CD4-positive, alpha-beta T cell (primary cell): ENCODE measurements at regions not wholly inside any gene's neighbourhood (a gene's known extent, or its start where the extent isn't known, plus 50 kb on each side); places are given as distances from the start of the nearest gene placed in this dataset.

ENCODE experiments used
- ATAC-seq: fragments of 200-7000 bp; cut with Tn5 transposase; one replicate; pipeline ENCODE4 v1.10.0; 2022; ENCODE audit warnings: mild to moderate bottlenecking; ENCODE audit not compliant: poor library complexity
- CTCF ChIA-PET: fragments of 350-600 bp; sonication (Branson Sonifier 250); formaldehyde crosslinking; loops from one replicate; lab custom pipeline; 2021; ENCODE audit warnings: antibody characterized with exemption, inconsistent platforms; lab: Charles Lee
- POLR2A ChIA-PET: fragments of 350-600 bp; sonication (Branson Sonifier 250); formaldehyde crosslinking; loops from one replicate; lab custom pipeline; 2021; ENCODE audit warnings: antibody characterized with exemption, inconsistent platforms; lab: Charles Lee
- DNase-seq, 14 experiments: peaks; one replicate each; pipeline ENCODE4 v3.0.0-alpha.2; 2013 to 2020; ENCODE audit warnings: mixed read lengths in 2 of 14
- H3K27ac ChIP-seq, 2 donors: one replicate each; pipeline versions ENCODE4 v1.5.1 to v1.7.0; 2013; ENCODE audit warnings: low read length in 2 of 2, low read depth in 1 of 2, mild to moderate bottlenecking in 1 of 2
- H3K27me3 ChIP-seq, 2 experiments: 1 replicate in 1 of 2; 2 replicates in 1 of 2; pipeline versions ENCODE4 v1.6.1 to v1.7.0; 2013; ENCODE audit warnings: low read length in 2 of 2, control low read depth in 1 of 2, mild to moderate bottlenecking in 1 of 2, moderate library complexity in 1 of 2; ENCODE audit not compliant: insufficient read depth in 2 of 2, control insufficient read depth in 1 of 2
- H3K36me3 ChIP-seq: one replicate; pipeline ENCODE4 v1.6.1; 2013; ENCODE audit warnings: low read length, control low read depth; ENCODE audit not compliant: insufficient read depth
- H3K4me1 ChIP-seq: one replicate; pipeline ENCODE4 v1.6.1; 2013; ENCODE audit warnings: low read length, control low read depth; ENCODE audit not compliant: insufficient read depth
- H3K4me3 ChIP-seq: one replicate; pipeline ENCODE4 v1.5.1; 2013; ENCODE audit warnings: mild to moderate bottlenecking, low read length, moderate library complexity
- H3K9me3 ChIP-seq, 2 experiments: 1 replicate in 1 of 2; 2 replicates in 1 of 2; pipeline versions ENCODE4 v1.6.1 to v1.7.0; 2013; ENCODE audit warnings: low read length in 2 of 2, mild to moderate bottlenecking in 2 of 2, control low read depth in 1 of 2, moderate library complexity in 1 of 2; ENCODE audit not compliant: control insufficient read depth in 1 of 2, insufficient read depth in 1 of 2
- H3K27ac Mint-ChIP-seq: one replicate; pipeline ENCODE4 v1.8.0; 2020; ENCODE audit warnings: mixed read lengths
- H3K27me3 Mint-ChIP-seq: one replicate; pipeline ENCODE4 v1.8.0; 2021; ENCODE audit warnings: mixed read lengths
- H3K36me3 Mint-ChIP-seq: one replicate; pipeline ENCODE4 v1.8.0; 2021; ENCODE audit warnings: low read depth, mixed read lengths
- H3K4me1 Mint-ChIP-seq: one replicate; pipeline ENCODE4 v1.8.0; 2021; ENCODE audit warnings: low read depth, mixed read lengths
- H3K4me3 Mint-ChIP-seq: one replicate; pipeline ENCODE4 v1.8.0; 2020; ENCODE audit warnings: mild to moderate bottlenecking, mixed read lengths
- H3K9me3 Mint-ChIP-seq: one replicate; pipeline ENCODE4 v1.8.0; 2020; ENCODE audit warnings: mixed read lengths
- CTCF ChIP-seq: fragments of 200-600 bp; IDR thresholded peaks from one replicate; pipeline ENCODE4 v1.8.0; 2022; ENCODE audit warnings: antibody characterized with exemption, mild to moderate bottlenecking
- intact Hi-C, 2 experiments: fragments of 100-400 bp; cut with DNase I in 1 of 2; cut with micrococcal nuclease in 1 of 2; formaldehyde crosslinking; loops; one replicate each; pipeline versions ENCODE4 v1.15.1 to v1.9.0; 2023 to 2025; cut with DNase I, micrococcal nuclease

- Histone ChIP-seq H3K36me3 (no peaks in the 10 kb centered on the region), H3K27ac (no peak overlapping the region), H3K4me3 (no peak overlapping the region), H3K9me3 (peaks cover 4 to 5% of the 10 kb centered on the region in 2 experiments), H3K27me3 (no peaks in the 10 kb centered on the region), H3K4me1 (no peaks in the 10 kb centered on the region)
- H3K4me3 Mint-ChIP-seq: no peak overlapping the region
- peaks cover 16% of the 10 kb centered on the region for H3K9me3 Mint-ChIP-seq
- no peaks in the 10 kb centered on the region for H3K36me3 Mint-ChIP-seq
- intact Hi-C loops: no loop called here
- no peaks in the 10 kb centered on the region for H3K4me1 Mint-ChIP-seq
- H3K27ac Mint-ChIP-seq: no peak overlapping the region
- CTCF ChIA-PET: no interaction called here
- DNase-seq: no peak
- no peaks in the 10 kb centered on the region for H3K27me3 Mint-ChIP-seq
- ATAC-seq: no peak
- TF ChIP-seq CTCF: no peak
- POLR2A ChIA-PET: no interaction called here
Measured at GRCh38 chr12:115020091-115020490, 336.1 kb upstream of the TBX3 start.

- ChIA-PET CTCF (no interaction called here), POLR2A (no interaction called here)
- Mint-ChIP-seq H3K4me1 (no peaks in the 10 kb centered on the region), H3K27me3 (no peaks in the 10 kb centered on the region), H3K27ac (no peak overlapping the region), H3K4me3 (no peak overlapping the region), H3K36me3 (no peaks in the 10 kb centered on the region), H3K9me3 (peaks cover 10% of the 10 kb centered on the region)
- no peak for TF ChIP-seq CTCF
- Histone ChIP-seq H3K4me1 (no peaks in the 10 kb centered on the region), H3K36me3 (no peaks in the 10 kb centered on the region), H3K27ac (no peak overlapping the region), H3K9me3 (peaks cover 4 to 15% of the 10 kb centered on the region in 2 experiments), H3K27me3 (no peaks in the 10 kb centered on the region), H3K4me3 (no peak overlapping the region)
- DNase-seq: no peak
- no peak for ATAC-seq
- intact Hi-C loops: no loop called here
Measured at GRCh38 chr12:115017346-115017745, 333.4 kb upstream of the TBX3 start.

- Mint-ChIP-seq H3K36me3 (no peaks in the 10 kb centered on the region), H3K4me3 (no peak overlapping the region), H3K27ac (no peak overlapping the region), H3K9me3 (peaks cover 13% of the 10 kb centered on the region), H3K4me1 (no peaks in the 10 kb centered on the region), H3K27me3 (no peaks in the 10 kb centered on the region)
- no peaks in the 10 kb centered on the region for H3K27me3 ChIP-seq
- H3K27ac ChIP-seq: no peak overlapping the region
- TF ChIP-seq CTCF: no peak
- intact Hi-C loops: no loop called here
- ChIA-PET POLR2A (no interaction called here), CTCF (no interaction called here)
- H3K4me1 ChIP-seq: no peaks in the 10 kb centered on the region
- ATAC-seq (no peak), DNase-seq (no peak)
- peaks cover 0 to 10% of the 10 kb centered on the region in 2 experiments for H3K9me3 ChIP-seq
- no peak overlapping the region for H3K4me3 ChIP-seq
- no peaks in the 10 kb centered on the region for H3K36me3 ChIP-seq
Measured at GRCh38 chr12:115013236-115013981, 329.4 kb upstream of the TBX3 start.
